Sigmoid colon (tissue), 6 donors: ENCODE measurements at regions not wholly inside any gene's neighbourhood (a gene's known extent, or its start where the extent isn't known, plus 50 kb on each side); places are given as distances from the start of the nearest gene placed in this dataset.

Experiments used
- DNase-seq: peaks from one replicate; pipeline ENCODE4 v3.0.0-alpha.2; 2019
- H3K27ac ChIP-seq, 4 donors: fragments of 200-600 bp; sonication (generic); one replicate each; pipeline ENCODE4 v1.5.1; 2016 to 2019; ENCODE audit warnings: mild to moderate bottlenecking in 1 of 4
- H3K27me3 ChIP-seq, 3 donors: fragments of 200-600 bp; sonication (generic); one replicate each; pipeline ENCODE4 v1.5.1; 2019; ENCODE audit warnings: mild to moderate bottlenecking in 1 of 3
- H3K36me3 ChIP-seq, 4 donors: fragments of 200-600 bp; sonication (generic); one replicate each; pipeline ENCODE4 v1.5.1; 2016 to 2019
- H3K4me1 ChIP-seq, 4 donors: fragments of 200-600 bp; sonication (generic); one replicate each; pipeline ENCODE4 v1.5.1; 2017 to 2019
- H3K4me3 ChIP-seq, 4 donors: fragments of 200-600 bp; sonication (generic); one replicate each; pipeline ENCODE4 v1.5.1; 2017 to 2019; ENCODE audit warnings: mild to moderate bottlenecking in 2 of 4, moderate library complexity in 1 of 4
- H3K9me3 ChIP-seq, 4 donors: fragments of 200-600 bp in 3 of 4; sonication (generic) in 3 of 4; one replicate each; pipeline versions ENCODE4 v1.5.1 to v1.6.1; 2013 to 2019
- EP300 ChIP-seq, 4 donors: sonication (generic); formaldehyde crosslinking; IDR thresholded peaks; one replicate each; pipeline ENCODE4 v1.6.1; 2017; ENCODE audit warnings: antibody characterized with exemption in 4 of 4
- POLR2A ChIP-seq, 2 donors: fragments of 450-650 bp; IDR thresholded peaks; one replicate each; pipeline ENCODE4 v1.6.1; 2016; ENCODE audit warnings: antibody characterized with exemption in 2 of 2, mild to moderate bottlenecking in 2 of 2, moderate library complexity in 2 of 2
- POLR2AphosphoS5 ChIP-seq, 4 donors: sonication (generic); formaldehyde crosslinking; IDR thresholded peaks; one replicate each; pipeline ENCODE4 v1.6.1; 2017; ENCODE audit warnings: antibody characterized with exemption in 4 of 4
- WGBS, 2 donors: extraction: QIAGEN DNeasy Blood & Tissue Kit; methylation state at CpG; one replicate each; pipeline ENCODE4 v1.1.7; 2013; 5-methylcytosine and 5-hydroxymethylcytosine counted together
- intact Hi-C: fragments of 100-400 bp; cut with DNase I; formaldehyde crosslinking; loops from one replicate; pipeline ENCODE4 v1.15.1; 2023
- TF ChIP-seq, protein P1 (sequence below), 4 experiments: fragments of 450-650 bp in 3 of 4; fragments of 200-600 bp in 1 of 4; IDR thresholded peaks; one replicate each; pipeline ENCODE4 v1.5.1; 2016 to 2019; ENCODE audit warnings: antibody characterized with exemption in 4 of 4, mild to moderate bottlenecking in 3 of 4, moderate library complexity in 2 of 4
- donor health status: healthy with polysubstance abuse.
- donor health status: healthy.

DNA sequence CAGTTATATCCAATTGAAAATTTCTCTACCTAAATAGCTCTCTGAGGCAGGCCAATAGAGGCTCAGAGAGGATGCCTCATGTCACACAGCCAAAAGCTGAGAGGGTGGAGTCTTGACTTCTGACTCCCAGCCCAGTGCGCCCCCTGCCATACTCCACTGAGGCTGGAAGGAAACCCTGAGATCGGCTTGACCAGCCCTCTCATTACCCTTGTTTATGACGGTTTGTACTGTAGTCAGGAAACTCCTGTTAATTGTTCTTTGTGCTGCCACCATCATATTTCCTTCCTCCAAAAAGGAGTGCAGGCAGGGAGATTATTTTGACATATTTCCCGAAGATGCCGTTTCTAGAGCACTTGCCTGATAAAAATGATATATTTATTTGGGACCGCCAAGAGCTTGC is 107.9 kb downstream of the AIPL1 start:
- no peaks in the 10 kb centered on the region for H3K36me3 ChIP-seq
- 19 to 36% methylated on average over 6 of the region's 6 CpGs for WGBS, 2 donors
- no peak for DNase-seq
- TF ChIP-seq EP300 (IDR thresholded peaks at IDR 0.05) (no peak), POLR2AphosphoS5 (IDR thresholded peaks at IDR 0.05) (peak in 1 of 4 donors; percentile 34)
- H3K27me3 ChIP-seq = no peaks in the 10 kb centered on the region
- H3K4me1 ChIP-seq = no peaks in the 10 kb centered on the region
- intact Hi-C loops = no loop called here
- H3K4me3 ChIP-seq = no peak overlapping the region
- H3K9me3 ChIP-seq = no peaks in the 10 kb centered on the region
- peak overlapping the region in 1 of 4 donors; percentile 46 for H3K27ac ChIP-seq

DNA sequence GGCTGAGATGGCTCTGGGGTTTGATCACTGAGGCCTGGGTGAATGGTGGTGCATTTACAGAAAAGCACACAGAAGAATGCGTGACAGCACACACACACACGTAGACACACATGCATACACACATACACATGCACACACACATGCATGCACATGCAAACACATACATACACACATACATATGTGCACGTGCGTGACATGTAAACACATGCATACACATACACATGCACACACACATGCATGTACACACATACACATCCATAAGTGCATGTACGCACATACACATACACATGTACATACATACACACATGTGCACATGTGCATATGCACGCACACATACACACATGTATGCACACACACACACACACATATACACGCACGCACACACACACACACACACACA is 108.4 kb downstream of the AIPL1 start:
- Histone ChIP-seq H3K4me3 (no peak overlapping the region), H3K36me3 (no peaks in the 10 kb centered on the region), H3K4me1 (no peaks in the 10 kb centered on the region), H3K9me3 (no peaks in the 10 kb centered on the region), H3K27ac (peak overlapping the region in 1 of 4 donors; percentile 34), H3K27me3 (no peaks in the 10 kb centered on the region)
- intact Hi-C loops = no loop called here
- 65 to 74% methylated on average over 8 of the region's 8 CpGs for WGBS, 2 donors
- DNase-seq = no peak
- no peak for TF ChIP-seq EP300 (IDR thresholded peaks at IDR 0.05)
- TF ChIP-seq, protein P1, sequence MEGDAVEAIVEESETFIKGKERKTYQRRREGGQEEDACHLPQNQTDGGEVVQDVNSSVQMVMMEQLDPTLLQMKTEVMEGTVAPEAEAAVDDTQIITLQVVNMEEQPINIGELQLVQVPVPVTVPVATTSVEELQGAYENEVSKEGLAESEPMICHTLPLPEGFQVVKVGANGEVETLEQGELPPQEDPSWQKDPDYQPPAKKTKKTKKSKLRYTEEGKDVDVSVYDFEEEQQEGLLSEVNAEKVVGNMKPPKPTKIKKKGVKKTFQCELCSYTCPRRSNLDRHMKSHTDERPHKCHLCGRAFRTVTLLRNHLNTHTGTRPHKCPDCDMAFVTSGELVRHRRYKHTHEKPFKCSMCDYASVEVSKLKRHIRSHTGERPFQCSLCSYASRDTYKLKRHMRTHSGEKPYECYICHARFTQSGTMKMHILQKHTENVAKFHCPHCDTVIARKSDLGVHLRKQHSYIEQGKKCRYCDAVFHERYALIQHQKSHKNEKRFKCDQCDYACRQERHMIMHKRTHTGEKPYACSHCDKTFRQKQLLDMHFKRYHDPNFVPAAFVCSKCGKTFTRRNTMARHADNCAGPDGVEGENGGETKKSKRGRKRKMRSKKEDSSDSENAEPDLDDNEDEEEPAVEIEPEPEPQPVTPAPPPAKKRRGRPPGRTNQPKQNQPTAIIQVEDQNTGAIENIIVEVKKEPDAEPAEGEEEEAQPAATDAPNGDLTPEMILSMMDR (IDR thresholded peaks at IDR 0.05) = no peak
- no peak for TF ChIP-seq POLR2A (IDR thresholded peaks at IDR 0.05)
- TF ChIP-seq POLR2AphosphoS5 (IDR thresholded peaks at IDR 0.05) = no peak

DNA sequence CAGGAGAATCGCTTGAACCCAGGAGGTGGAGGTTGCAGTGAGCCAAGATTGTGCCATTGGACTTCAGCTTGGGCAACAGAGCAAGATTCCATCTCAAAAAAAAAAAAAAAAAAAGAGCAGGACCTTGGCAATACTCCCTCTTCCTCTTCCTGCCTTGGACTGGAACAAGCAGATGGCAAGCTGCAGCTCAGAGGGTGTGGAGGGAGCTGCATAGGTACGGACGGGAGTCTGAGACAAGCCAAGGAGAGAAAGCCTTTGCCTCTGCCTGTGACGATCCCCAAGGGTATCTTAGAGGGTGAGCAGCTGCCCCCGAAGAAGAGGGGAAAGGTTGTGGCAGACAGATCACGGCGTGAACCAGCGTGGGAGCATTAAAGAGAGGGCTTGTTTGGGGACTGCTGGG is 109.2 kb downstream of the AIPL1 start:
- WGBS, 2 donors = 84 to 86% methylated on average over 8 of the region's 8 CpGs
- H3K9me3 ChIP-seq = peaks cover 0 to 3% (median 0%) of the 10 kb centered on the region in 4 donors
- H3K36me3 ChIP-seq = no peaks in the 10 kb centered on the region
- no peak overlapping the region for H3K4me3 ChIP-seq
- no peak for TF ChIP-seq EP300 (IDR thresholded peaks at IDR 0.05)
- no peak for TF ChIP-seq POLR2AphosphoS5 (IDR thresholded peaks at IDR 0.05)
- TF ChIP-seq, protein P1 (IDR thresholded peaks at IDR 0.05) = no peak
- no peak for TF ChIP-seq POLR2A (IDR thresholded peaks at IDR 0.05)
- H3K27me3 ChIP-seq = no peaks in the 10 kb centered on the region
- intact Hi-C loops = no loop called here
- DNase-seq = no peak
- H3K4me1 ChIP-seq = no peaks in the 10 kb centered on the region
- H3K27ac ChIP-seq = peak overlapping the region in 1 of 4 donors; percentile 34

DNA sequence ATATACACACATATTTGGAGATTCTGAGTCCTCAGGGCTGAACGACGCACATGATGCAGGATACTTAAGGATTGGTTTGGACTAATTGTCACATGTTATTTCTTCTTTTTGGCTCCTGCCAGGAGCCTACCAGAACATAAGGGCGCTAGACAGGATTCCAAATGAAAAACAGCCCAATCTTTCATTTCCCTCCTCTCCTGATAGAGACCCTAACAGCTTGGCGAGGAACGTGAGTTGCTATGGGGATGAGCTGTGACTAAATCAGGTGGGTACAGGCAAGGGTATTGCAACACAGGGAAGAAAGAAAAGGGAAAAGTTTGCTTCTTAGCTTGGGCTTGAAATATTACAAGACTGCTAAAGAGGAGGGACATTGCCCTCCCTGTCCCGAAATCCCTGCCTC is 109.9 kb downstream of the AIPL1 start:
- WGBS, 2 donors = 83 to 85% methylated on average over 6 of the region's 6 CpGs
- no peak for DNase-seq
- Histone ChIP-seq H3K27me3 (no peaks in the 10 kb centered on the region), H3K4me3 (no peak overlapping the region), H3K4me1 (no peaks in the 10 kb centered on the region), H3K36me3 (no peaks in the 10 kb centered on the region), H3K9me3 (peaks cover 0 to 4% (median 2%) of the 10 kb centered on the region in 4 donors), H3K27ac (no peak overlapping the region)
- no peak for TF ChIP-seq EP300 (IDR thresholded peaks at IDR 0.05)
- no peak for TF ChIP-seq POLR2A (IDR thresholded peaks at IDR 0.05)
- TF ChIP-seq, protein P1 (IDR thresholded peaks at IDR 0.05) = no peak
- TF ChIP-seq POLR2AphosphoS5 (IDR thresholded peaks at IDR 0.05) = no peak
- intact Hi-C loops = no loop called here

DNA sequence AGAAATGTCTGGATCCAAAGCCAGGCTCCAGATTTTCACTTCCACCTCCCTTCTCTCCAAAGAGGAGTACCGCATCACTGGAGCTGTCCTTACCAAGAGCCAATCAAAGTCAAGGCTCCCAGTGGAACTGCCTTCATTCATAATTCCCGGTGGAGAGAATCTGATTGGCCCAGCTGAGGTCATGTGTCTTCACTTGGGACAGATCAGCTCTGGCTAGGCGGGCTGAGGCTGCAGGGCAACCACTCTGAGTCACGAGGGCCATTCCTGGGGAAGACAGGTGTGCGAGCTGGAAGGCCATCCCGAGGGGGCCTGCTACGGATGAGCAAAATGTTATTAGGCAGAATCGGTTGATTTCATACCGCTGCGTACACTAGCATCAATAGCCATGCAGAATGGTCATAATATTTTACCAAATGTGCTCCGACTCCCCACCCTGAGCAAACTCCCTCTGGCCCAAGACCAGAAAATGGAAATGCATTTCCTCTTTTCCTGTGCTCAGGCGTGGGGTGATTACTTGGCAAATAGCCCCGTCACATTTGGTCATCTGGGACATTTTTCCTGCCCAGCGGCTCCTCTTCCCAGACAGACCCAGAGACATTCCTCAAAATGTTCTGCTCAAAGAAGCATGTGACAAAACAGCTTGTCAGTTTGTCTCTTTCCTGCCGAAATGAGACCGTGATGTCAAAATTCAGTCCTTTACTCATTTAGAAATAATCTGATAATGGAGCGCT is 111.1 kb downstream of the AIPL1 start:
- H3K9me3 ChIP-seq = peaks cover 0 to 4% (median 2%) of the 10 kb centered on the region in 4 donors
- intact Hi-C loops = no loop called here
- WGBS, 2 donors = 73 to 78% methylated on average over 17 of the region's 17 CpGs
- H3K27me3 ChIP-seq = no peaks in the 10 kb centered on the region
- H3K4me1 ChIP-seq = no peaks in the 10 kb centered on the region
- H3K36me3 ChIP-seq = no peaks in the 10 kb centered on the region
- TF ChIP-seq POLR2A (IDR thresholded peaks at IDR 0.05) (no peak), POLR2AphosphoS5 (IDR thresholded peaks at IDR 0.05) (no peak), EP300 (IDR thresholded peaks at IDR 0.05) (no peak)
- TF ChIP-seq, protein P1 (IDR thresholded peaks at IDR 0.05) = no peak
- DNase-seq = no peak
- H3K4me3 ChIP-seq = no peak overlapping the region
- no peak overlapping the region for H3K27ac ChIP-seq
